Activated T-helper 1 cell treated with Interleukin-2 at 50 U/mL for 16 hours (primary cell): ENCODE measurements at regions not wholly inside any gene's neighbourhood (a gene's known extent, or its start where the extent isn't known, plus 50 kb on each side); places are given as distances from the start of the nearest gene placed in this dataset.
"Not testable (repeated sequence)": the region's sequence is repeated elsewhere in the genome, so short reads cannot be mapped to it uniquely, and the experiment has no call there.

Experiments used
- DNase-seq: peaks from one replicate; pipeline ENCODE4 v3.0.0-alpha.2; 2020; ENCODE audit warnings: low read depth

DNA sequence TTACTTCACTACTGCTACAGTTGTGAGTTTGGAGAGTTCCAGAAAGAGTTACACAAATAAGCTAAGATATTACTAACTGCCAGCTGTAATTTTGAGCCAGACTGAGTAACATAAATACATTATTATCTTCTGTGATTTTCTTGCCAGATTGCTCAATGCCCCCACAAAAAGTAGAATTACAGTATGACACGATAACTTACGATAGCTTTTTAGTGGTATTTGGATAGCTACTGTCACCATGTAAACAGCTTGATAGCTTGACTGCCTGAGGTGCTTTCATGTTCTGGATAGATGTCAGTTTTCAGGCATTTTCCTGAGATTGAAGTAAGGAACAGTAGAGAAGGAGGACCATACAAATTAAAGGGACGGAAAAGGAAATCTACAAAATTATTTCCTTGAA, 533.3 kb downstream of the SOCS6 start:
- DNase-seq, result no peak

DNA sequence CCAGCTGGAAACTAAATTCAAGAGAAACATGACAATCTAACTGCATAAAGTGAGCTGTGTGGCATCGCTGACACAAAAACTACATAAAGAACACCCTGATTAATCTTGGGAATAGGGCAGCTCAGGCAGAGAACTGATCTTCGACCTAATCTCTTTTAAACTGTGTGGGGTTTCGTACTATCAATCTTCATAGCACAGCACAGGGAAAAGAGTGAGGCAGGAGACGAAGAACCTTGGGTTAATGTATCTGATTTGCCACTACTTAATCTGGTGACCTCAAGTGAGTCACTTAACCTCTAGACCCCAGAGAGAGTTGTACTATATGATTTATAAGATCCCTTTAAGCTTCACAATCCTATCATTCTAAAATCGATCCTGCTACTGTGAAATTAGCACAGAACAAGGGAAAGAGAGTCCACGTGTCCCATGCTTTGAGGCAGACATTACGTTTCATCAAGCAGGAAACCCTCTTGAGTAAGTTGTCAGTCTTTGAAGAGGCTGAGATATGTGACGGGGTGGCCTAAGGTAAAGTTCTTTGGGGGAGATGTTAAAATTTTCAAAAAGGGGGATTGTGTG, 519.7 kb downstream of the SOCS6 start:
- DNase-seq, result no peak

- DNase-seq, result peak; percentile 2
Measured at GRCh38 chr18:70781860-70782453, 493.1 kb downstream of the SOCS6 start.

- DNase-seq, result not testable (repeated sequence)
Measured at GRCh38 chr18:70766254-70766653, 477.4 kb downstream of the SOCS6 start.

DNA sequence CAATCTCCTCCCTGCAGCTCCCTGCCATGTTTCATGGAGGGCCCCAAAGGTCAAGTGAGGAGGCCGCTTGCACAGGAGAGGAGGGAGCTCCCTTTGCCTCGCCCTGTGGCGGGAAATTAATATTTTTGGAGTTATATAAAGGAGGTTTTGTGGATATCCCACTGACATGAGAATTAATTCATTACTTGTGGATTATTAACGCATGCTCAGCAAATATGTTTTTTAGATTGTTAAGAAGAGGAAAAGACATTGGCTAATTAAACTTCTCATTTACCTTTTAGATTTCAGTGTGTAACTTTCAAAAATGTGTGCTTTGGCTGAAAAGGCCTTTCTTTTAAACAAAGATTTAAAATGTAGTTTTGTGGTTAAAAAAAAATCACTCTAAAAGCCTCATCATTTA, 474.0 kb downstream of the SOCS6 start:
- no peak for DNase-seq

- no peak for DNase-seq
Measured at GRCh38 chr18:70758780-70759179, 469.9 kb downstream of the SOCS6 start.

- no peak for DNase-seq
Measured at GRCh38 chr18:70754486-70754885, 465.6 kb downstream of the SOCS6 start.

- DNase-seq, result no peak
Measured at GRCh38 chr18:70732916-70733315, 444.1 kb downstream of the SOCS6 start.

DNA sequence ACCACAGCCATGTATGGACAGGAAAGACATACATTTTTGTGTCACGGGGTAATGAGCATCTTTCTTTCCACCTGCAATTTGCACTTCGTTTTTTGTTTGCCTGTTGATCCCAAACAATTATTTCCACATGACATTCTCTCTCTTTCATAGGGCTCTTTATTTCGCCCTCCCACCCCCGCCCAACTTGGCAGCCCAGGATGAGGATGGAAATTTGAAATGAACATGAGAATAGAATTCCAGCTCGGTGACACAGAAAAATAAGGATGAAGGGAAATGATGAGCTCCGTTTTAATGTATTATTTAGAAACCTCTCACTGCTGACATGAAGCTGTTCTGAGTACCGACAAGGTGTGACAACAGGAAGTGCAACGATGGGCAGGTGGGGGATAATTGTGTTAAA, 443.3 kb downstream of the SOCS6 start:
- no peak for DNase-seq

- no peak for DNase-seq
Measured at GRCh38 chr18:70720607-70721006, 431.8 kb downstream of the SOCS6 start.

GRCh38 chr18:70709720-70710119, 420.9 kb downstream of the SOCS6 start:
- DNase-seq, result no peak

DNA sequence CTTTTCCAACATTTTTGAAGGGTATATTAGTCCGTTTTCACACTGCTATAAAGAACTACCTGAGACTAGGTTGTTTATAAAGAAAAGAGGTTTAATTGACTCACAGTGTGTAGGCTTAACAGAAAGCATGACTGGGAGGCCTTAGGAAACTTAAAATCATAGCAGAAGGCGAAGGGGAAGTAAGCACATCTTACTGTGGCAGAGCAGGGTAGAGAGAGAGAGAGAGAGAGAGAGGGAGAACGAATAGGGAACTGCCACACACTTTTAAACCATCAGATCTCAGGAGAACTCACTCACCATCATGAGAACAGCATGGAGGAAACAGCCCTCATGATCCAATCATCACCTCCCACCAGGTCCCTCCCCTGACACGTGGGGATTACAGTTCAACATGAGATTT, 420.3 kb downstream of the SOCS6 start:
- no peak for DNase-seq

- no peak for DNase-seq
Measured at GRCh38 chr18:70705831-70706416, 417.1 kb downstream of the SOCS6 start.

DNA sequence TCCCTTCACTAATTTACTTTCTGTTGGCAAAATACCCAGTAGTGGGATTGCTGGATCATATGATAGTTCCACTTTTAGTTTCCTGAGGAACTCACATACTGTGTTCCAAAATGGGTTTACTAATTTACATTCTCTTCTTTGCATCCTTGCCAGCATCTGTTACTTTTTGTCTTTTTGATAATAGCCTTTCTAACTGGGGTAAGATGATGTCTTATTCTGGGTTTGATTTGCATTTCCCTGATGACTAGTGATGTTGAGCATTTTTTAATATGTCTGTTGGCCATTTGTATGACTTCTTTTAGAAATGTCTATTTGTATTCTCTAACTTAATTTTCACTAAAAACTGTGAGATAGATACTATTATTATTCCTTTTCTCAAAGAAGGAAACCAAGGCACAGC, 411.7 kb downstream of the SOCS6 start:
- no peak for DNase-seq

- DNase-seq, result no peak
Measured at GRCh38 chr18:70698574-70698973, 409.7 kb downstream of the SOCS6 start.

DNA sequence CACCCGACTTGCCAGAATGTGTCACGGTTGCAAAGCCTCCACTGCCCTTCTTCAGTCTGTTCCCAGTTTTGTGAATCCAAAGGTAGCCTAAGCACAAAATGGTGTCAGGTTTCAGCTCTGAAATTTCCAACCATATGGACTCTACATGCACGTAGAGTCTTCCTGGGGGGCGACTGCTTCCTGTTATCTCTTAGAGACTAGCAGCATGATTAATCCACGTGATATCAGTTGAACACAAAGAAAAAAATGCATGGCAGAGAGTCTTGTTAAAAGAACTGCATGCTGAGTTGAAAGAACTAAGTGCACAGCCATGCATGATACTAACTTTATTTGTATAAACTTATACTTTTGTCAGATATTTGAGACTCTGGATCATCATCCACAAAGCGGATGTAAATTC, 404.4 kb downstream of the SOCS6 start:
- DNase-seq, result no peak

GRCh38 chr18:70689765-70690164, 400.9 kb downstream of the SOCS6 start:
- DNase-seq, result not testable (repeated sequence)

DNA sequence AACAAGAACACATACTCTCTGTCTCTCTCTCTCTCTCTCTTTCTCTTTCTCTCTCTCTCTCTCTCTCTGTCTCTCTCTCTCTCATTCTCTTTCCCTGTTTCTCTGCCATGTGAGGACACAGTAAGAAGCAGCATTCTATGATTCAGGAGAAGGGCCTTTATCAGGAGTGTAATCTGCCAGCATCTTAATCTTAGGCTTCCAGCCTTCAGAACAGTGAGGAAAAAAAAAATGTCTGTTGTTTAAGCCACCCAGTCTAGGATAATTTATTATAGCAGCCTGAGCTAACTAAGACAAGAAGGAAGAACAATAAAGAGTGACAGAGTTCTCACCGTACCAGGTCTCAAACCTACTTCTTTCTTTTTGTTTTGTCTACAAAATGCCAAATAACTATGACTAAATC, 399.4 kb downstream of the SOCS6 start:
- no peak for DNase-seq

GRCh38 chr18:70684821-70685220, 396.0 kb downstream of the SOCS6 start:
- no peak for DNase-seq

- no peak for DNase-seq
Measured at GRCh38 chr18:70683263-70683662, 394.4 kb downstream of the SOCS6 start.

- no peak for DNase-seq
Measured at GRCh38 chr18:70674896-70675295, 386.1 kb downstream of the SOCS6 start.

DNA sequence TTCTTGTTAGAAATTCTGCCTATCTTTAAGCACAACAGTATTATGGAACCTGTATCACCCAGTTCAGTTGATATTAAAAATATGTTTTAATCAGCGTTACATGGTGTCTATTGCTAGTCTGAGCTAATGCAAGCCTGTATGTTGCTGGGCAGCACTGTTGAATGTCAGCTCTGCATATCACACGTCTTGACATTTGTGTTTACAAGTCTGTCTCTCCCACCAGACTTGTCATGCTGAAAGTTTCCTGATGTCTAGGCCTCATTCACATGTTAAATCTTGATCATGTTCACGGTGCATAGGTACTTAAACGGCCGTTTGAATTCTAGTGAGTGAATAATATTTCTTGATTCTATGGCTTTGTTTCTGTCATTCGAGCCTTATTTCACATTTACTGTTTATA, 385.0 kb downstream of the SOCS6 start:
- no peak for DNase-seq

GRCh38 chr18:70672581-70672980, 383.7 kb downstream of the SOCS6 start:
- no peak for DNase-seq
